HG03108 (cell line): ENCODE measurements at regions not wholly inside any gene's neighbourhood (a gene's known extent, or its start where the extent isn't known, plus 50 kb on each side); places are given as distances from the start of the nearest gene placed in this dataset.
"Not testable (repeated sequence)": the region's sequence is repeated elsewhere in the genome, so short reads cannot be mapped to it uniquely, and the experiment has no call there.

Experiments
- ATAC-seq: cut with Tn5 transposase; IDR thresholded peaks from one replicate; pipeline ENCODE4 v1.9.1; 2021; ENCODE audit warnings: moderate library complexity; ENCODE audit not compliant: unreplicated experiment

- ATAC-seq, result no peak
Observed at GRCh38 chr21:15644489-15644888, 85.3 kb upstream of the USP25 start.

DNA sequence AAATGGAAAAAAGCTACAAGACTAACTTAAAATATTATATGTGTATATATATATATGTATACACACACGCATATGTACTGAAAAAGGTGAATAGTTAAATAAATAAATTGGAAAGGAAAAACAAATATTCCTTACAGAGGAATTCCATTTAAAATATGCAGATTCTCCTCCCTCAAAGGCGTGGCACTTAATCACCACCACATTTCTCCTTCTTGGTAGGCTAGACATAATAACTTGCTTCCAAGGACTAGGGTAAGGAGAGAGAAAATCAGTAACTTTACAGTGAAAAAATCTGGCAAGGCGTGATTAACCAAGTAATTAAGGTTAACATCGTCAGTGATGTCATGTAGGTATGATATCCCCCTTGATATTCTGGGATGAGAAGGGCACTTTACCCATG is 84.0 kb upstream of the USP25 start:
- ATAC-seq, result no peak

DNA sequence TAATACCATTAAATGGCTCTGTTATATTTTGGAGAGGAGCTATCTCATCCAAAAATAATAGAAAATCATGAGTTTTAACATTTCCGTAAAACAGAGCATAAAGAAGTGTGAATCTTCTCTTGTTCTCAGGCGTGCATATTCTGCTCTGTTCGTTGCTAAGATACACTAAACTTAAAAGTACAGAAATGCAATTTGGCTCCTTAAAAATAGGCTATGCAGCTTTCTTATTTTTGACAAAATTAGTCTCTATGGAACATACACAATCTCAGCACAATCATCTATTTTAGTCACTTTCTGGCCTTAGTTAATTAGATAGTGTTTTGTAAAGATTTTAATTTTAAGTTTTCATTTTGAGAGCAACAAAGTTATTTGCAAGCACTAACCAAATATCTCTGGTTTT is 79.0 kb upstream of the USP25 start:
- no peak for ATAC-seq

DNA sequence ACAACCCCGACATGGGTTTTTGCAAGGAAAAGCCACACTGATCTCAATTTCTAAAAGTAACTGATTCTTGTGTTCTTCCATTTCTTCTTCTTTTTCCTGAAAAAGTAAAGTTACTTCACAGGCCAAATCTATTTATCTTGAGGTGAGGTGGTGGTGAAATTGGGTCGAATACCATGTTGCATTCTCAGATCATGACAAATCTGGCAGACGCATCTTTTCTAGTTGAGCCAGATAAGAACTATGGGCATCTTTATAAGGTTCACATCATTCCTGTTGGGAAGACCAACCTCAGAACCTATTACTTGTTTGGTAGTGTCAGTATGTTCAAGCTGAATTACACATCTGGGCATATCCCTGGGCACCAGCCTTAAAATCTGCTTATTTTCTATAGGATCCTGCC is 78.6 kb upstream of the USP25 start:
- no peak for ATAC-seq

- no peak for ATAC-seq
Observed at GRCh38 chr21:15653710-15654109, 76.1 kb upstream of the USP25 start.

GRCh38 chr21:15654171-15654570 is 75.6 kb upstream of the USP25 start:
- ATAC-seq, result no peak

- no peak for ATAC-seq
Observed at GRCh38 chr21:15659753-15660422, 69.9 kb upstream of the USP25 start.

- ATAC-seq, result no peak
Observed at GRCh38 chr21:15660423-15660804, 69.4 kb upstream of the USP25 start.

DNA sequence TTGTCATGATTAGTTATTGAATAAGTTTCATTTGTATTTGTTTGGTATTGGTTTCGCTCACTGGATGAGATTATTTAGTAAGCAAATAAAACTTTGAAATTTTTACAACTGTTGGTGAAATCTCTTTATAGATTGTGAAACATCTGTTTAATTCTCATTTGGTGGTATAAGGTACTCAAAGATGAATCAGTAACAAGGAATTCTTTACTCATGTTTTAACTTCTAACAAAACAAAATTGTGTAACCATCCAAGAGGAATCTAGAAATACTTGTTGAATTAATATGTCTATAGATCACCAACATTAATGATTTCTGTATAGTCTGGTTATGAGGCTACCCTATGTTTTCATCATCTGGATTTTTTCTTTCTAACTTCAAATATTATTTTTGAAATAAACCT is 62.8 kb upstream of the USP25 start:
- ATAC-seq, result no peak

DNA sequence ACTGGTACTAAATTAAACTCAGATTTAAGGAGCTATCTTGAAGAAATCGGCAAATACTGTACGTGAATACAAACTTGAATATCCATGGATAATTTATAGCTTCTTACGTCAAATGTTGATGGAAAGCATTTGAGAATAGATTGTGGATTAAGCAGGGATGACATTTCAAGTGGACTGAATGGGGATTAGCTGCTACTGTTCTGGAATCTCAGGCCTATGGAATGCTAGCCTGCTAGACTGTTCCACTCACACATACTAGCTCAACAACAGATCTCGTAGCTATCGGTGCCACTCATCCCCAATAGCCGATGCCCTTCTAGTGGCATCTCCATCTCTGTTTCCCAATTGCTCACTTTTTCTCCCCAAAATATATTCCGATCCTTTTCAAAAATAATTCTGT is 62.0 kb upstream of the USP25 start:
- ATAC-seq, result no peak

- ATAC-seq, result no peak
Observed at GRCh38 chr21:15669247-15669646, 60.5 kb upstream of the USP25 start.

- no peak for ATAC-seq
Observed at GRCh38 chr21:15671188-15671587, 58.6 kb upstream of the USP25 start.

GRCh38 chr21:15672578-15672977 is 57.2 kb upstream of the USP25 start:
- ATAC-seq, result not testable (repeated sequence)

- ATAC-seq, result no peak
Observed at GRCh38 chr21:15676935-15677334, 52.8 kb upstream of the USP25 start.

GRCh38 chr21:15679630-15680029 is 50.2 kb upstream of the USP25 start:
- ATAC-seq, result no peak
